Psoas muscle (tissue), 7 donors: ENCODE measurements at regions not wholly inside any gene's neighbourhood (a gene's known extent, or its start where the extent isn't known, plus 50 kb on each side); places are given as distances from the start of the nearest gene placed in this dataset.

ENCODE experiments used
- ATAC-seq, 4 donors: fragments of 200-7000 bp; cut with Tn5 transposase; one replicate each; pipeline ENCODE4 v1.9.1; 2020; ENCODE audit warnings: moderate library complexity in 3 of 4, mild to moderate bottlenecking in 2 of 4
- DNase-seq, 2 donors: peaks; one replicate each; pipeline ENCODE4 v3.0.0-alpha.2; 2020
- H3K27ac ChIP-seq: fragments of 200-600 bp; one replicate; pipeline ENCODE4 v1.8.0; 2022
- H3K27me3 ChIP-seq, 3 donors: fragments of 200-600 bp in 1 of 3; one replicate each; pipeline versions ENCODE4 v1.6.1 to v1.8.0; 2013 to 2022; ENCODE audit warnings: low read length in 2 of 3, mild to moderate bottlenecking in 2 of 3, moderate library complexity in 1 of 3; ENCODE audit not compliant: insufficient read depth in 3 of 3
- H3K36me3 ChIP-seq, 2 donors: fragments of 200-600 bp in 1 of 2; one replicate each; pipeline versions ENCODE4 v1.6.1 to v1.8.0; 2013 to 2022; ENCODE audit warnings: low read depth in 1 of 2, mild to moderate bottlenecking in 1 of 2, moderate library complexity in 1 of 2; ENCODE audit not compliant: insufficient read depth in 1 of 2
- H3K4me1 ChIP-seq: fragments of 200-600 bp; one replicate; pipeline ENCODE4 v1.8.0; 2022
- H3K4me3 ChIP-seq: fragments of 200-600 bp; one replicate; pipeline ENCODE4 v1.8.0; 2022; ENCODE audit warnings: mild to moderate bottlenecking
- H3K9me3 ChIP-seq: fragments of 200-600 bp; one replicate; pipeline ENCODE4 v1.8.0; 2022
- CTCF ChIP-seq: fragments of 200-600 bp; IDR thresholded peaks from one replicate; pipeline ENCODE4 v1.8.0; 2022; ENCODE audit warnings: antibody characterized with exemption
- WGBS, 3 donors: extraction: QIAGEN DNeasy Blood & Tissue Kit; methylation state at CpG; one replicate each; pipeline versions ENCODE4 v1.1.6 to v1.1.7; 2013; 5-methylcytosine and 5-hydroxymethylcytosine counted together
- intact Hi-C, 2 donors: fragments of 100-400 bp; cut with DNase I; formaldehyde crosslinking; loops; one replicate each; pipeline versions ENCODE4 v1.11.0 to v1.14.2; 2022
- donor health status: healthy with polysubstance abuse.
- donor health status: DM: no; HTN: no; CAD: no; lungs with moderate emphysema.
- donor health status: Bipolar disorder and iron deficiency.
- donor health status: healthy.
- donor health status: DM: yes; HTN: yes; CAD: no.
- donor health status: DM: no; HTN: no; CAD: no.
- donor health status: DM: yes; HTN: yes; CAD: no.

DNA sequence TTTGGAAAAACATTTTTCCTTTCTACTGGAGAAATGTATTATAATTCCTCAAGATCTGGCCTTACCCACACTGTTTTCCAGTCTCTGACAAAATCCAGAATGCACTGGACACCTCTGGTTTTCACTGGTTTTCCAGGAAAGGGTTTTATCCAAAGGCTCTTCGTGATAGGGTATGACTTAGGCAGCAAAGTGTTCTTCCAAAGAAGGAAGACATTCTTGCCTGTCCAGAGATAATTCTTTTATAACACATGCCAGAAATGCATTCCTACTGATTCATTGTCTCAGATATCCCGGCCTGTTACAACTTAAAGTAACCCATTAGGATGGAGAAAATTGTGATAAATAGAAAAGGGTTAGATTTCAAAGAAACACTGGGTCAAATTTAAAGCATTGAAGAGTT lies 2343.1 kb downstream of the PCDH7 start:
- 19 to 43% (median 36%) methylated on average over 2 of the region's 2 CpGs for WGBS, 3 donors
- intact Hi-C loops: no loop called here
- H3K4me1 ChIP-seq: no peaks in the 10 kb centered on the region
- DNase-seq (no peak), ATAC-seq (no peak)
- no peaks in the 10 kb centered on the region for H3K9me3 ChIP-seq
- H3K4me3 ChIP-seq: no peak overlapping the region
- TF ChIP-seq CTCF: no peak
- H3K27me3 ChIP-seq: no peaks in the 10 kb centered on the region
- H3K36me3 ChIP-seq: no peaks in the 10 kb centered on the region
- no peak overlapping the region for H3K27ac ChIP-seq

GRCh38 chr4:33064238-33064637 lies 2344.1 kb downstream of the PCDH7 start:
- no peak for DNase-seq
- Histone ChIP-seq H3K4me3 (no peak overlapping the region), H3K9me3 (peaks cover 8% of the 10 kb centered on the region), H3K36me3 (no peaks in the 10 kb centered on the region), H3K27ac (no peak overlapping the region), H3K4me1 (no peaks in the 10 kb centered on the region), H3K27me3 (no peaks in the 10 kb centered on the region)
- WGBS, 3 donors: 81 to 83% (median 82%) methylated on average over 1 of the region's 1 CpG
- TF ChIP-seq CTCF: no peak
- ATAC-seq: no peak
- intact Hi-C loops: no loop called here

GRCh38 chr4:33065749-33066148 lies 2345.6 kb downstream of the PCDH7 start:
- DNase-seq: no peak
- H3K9me3 ChIP-seq: peaks cover 9% of the 10 kb centered on the region
- no peaks in the 10 kb centered on the region for H3K4me1 ChIP-seq
- no peaks in the 10 kb centered on the region for H3K36me3 ChIP-seq
- no peaks in the 10 kb centered on the region for H3K27me3 ChIP-seq
- H3K27ac ChIP-seq: no peak overlapping the region
- intact Hi-C loops: no loop called here
- ATAC-seq: no peak
- no peak overlapping the region for H3K4me3 ChIP-seq
- TF ChIP-seq CTCF: no peak
- WGBS, 3 donors: 93% methylated on average over 8 of the region's 8 CpGs

DNA sequence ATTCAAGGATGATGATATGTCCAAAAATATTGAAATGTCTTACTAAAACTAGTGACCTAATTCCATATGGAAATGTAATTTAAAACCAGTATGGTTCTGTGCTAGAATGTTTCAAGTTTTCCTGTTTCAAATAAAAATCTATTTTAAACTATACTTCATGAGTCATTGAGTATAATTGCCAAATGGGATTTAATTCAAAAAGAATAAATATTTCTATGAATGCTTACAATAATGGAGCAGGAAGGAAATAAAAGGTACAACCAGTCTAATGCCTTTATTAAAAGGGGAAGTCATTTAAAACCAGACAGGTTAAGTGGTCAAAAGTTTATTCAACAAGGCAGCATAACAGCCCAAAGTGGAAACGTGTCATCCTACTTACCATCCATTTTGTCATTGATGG lies 2347.1 kb downstream of the PCDH7 start:
- no peak for DNase-seq
- Histone ChIP-seq H3K9me3 (peaks cover 9% of the 10 kb centered on the region), H3K4me1 (no peaks in the 10 kb centered on the region), H3K27ac (no peak overlapping the region), H3K4me3 (no peak overlapping the region), H3K36me3 (no peaks in the 10 kb centered on the region), H3K27me3 (no peaks in the 10 kb centered on the region)
- no peak for ATAC-seq
- TF ChIP-seq CTCF: no peak
- intact Hi-C loops: no loop called here
- 48 to 65% (median 63%) methylated on average over 1 of the region's 1 CpG for WGBS, 3 donors

GRCh38 chr4:33068539-33068938 lies 2348.4 kb downstream of the PCDH7 start:
- TF ChIP-seq CTCF: no peak
- Histone ChIP-seq H3K4me3 (no peak overlapping the region), H3K27ac (no peak overlapping the region), H3K36me3 (no peaks in the 10 kb centered on the region), H3K4me1 (no peaks in the 10 kb centered on the region), H3K27me3 (no peaks in the 10 kb centered on the region), H3K9me3 (peaks cover 9% of the 10 kb centered on the region)
- 68 to 85% (median 70%) methylated on average over 1 of the region's 1 CpG for WGBS, 3 donors
- no peak for DNase-seq
- intact Hi-C loops: no loop called here
- ATAC-seq: no peak
